GM12878 (cell line): ENCODE measurements at regions not wholly inside any gene's neighbourhood (a gene's known extent, or its start where the extent isn't known, plus 50 kb on each side); places are given as distances from the start of the nearest gene placed in this dataset.

Experiments
- ATAC-seq: fragments of 200-7000 bp; cut with Tn5 transposase; 3 replicates; pipeline ENCODE4 v1.9.1; 2020; ENCODE audit warnings: mild to moderate bottlenecking, moderate library complexity
- BruUV-seq: library from RNA; stranded (reverse); fragments of 400-500 nt; replicated peaks from 2 replicates; lab custom pipeline; 2021; lab: Mats Ljungman, UMichigan
- CTCF ChIA-PET: fragments of 300-600 bp; sonication (Branson Sonifier 250); formaldehyde crosslinking; extraction: SDS; loops from one replicate; lab custom pipeline; 2021; ENCODE audit warnings: inconsistent platforms; lab: Yijun Ruan, JAX
- POLR2A ChIA-PET: fragments of 350-600 bp; formaldehyde crosslinking; extraction: SDS; loops from one replicate; lab custom pipeline; 2021; ENCODE audit warnings: inconsistent platforms; lab: Charles Lee
- RAD21 ChIA-PET: fragments of 300-600 bp; sonication (Branson Sonifier 250); formaldehyde crosslinking; loops from one replicate; lab custom pipeline; 2023; ENCODE audit warnings: antibody characterized with exemption; ENCODE audit not compliant: unreplicated experiment; lab: Charles Lee
- SMC1A ChIA-PET: fragments of 300-600 bp; sonication (Branson Sonifier 250); formaldehyde crosslinking; loops from one replicate; lab custom pipeline; 2023; ENCODE audit not compliant: unreplicated experiment, uncharacterized antibody; lab: Charles Lee
- DNase-seq: peaks from one replicate; pipeline ENCODE4 v3.0.0-alpha.2; 2011; ENCODE audit warnings: low read depth, low spot score
- FAIRE-seq: peaks from 3 replicates; lab custom pipeline; 2011; peaks lifted over from hg19 to GRCh38; lab: Jason Lieb, UNC
- H2AFZ ChIP-seq: 2 replicates; pipeline ENCODE4 v1.6.0; 2011; ENCODE audit warnings: low read depth, low read length, control low read depth; ENCODE audit not compliant: control insufficient read depth
- H3K27ac ChIP-seq: 2 replicates; pipeline ENCODE4 v1.5.1; 2011; ENCODE audit warnings: control low read depth; ENCODE audit not compliant: control insufficient read depth, insufficient read depth
- H3K27me3 ChIP-seq, 2 experiments: replicated peaks in 1 of 2; 2 replicates each; pipeline versions ENCODE4 v1.6.0 to v1.6.1; 2011; ENCODE audit warnings: low read length in 1 of 2; ENCODE audit not compliant: control insufficient read depth in 2 of 2, insufficient read depth in 2 of 2
- H3K36me3 ChIP-seq, 2 experiments: 2 replicates each; pipeline ENCODE4 v1.5.1; 2011; ENCODE audit warnings: low read length in 1 of 2; ENCODE audit not compliant: control insufficient read depth in 2 of 2, insufficient read depth in 2 of 2
- H3K4me1 ChIP-seq: 2 replicates; pipeline ENCODE4 v1.6.1; 2011; ENCODE audit warnings: mild to moderate bottlenecking, low read length, moderate library complexity, mixed read lengths; ENCODE audit not compliant: control insufficient read depth, insufficient read depth
- H3K4me2 ChIP-seq: 2 replicates; pipeline ENCODE4 v1.6.0; 2011; ENCODE audit warnings: control low read depth; ENCODE audit not compliant: control insufficient read depth, insufficient read depth
- H3K4me3 ChIP-seq: fragments of 200-600 bp; sonication (generic); 2 replicates; pipeline ENCODE4 v1.5.1; 2016
- H3K79me2 ChIP-seq: 2 replicates; pipeline ENCODE4 v1.6.0; 2011; ENCODE audit warnings: low read length; ENCODE audit not compliant: control insufficient read depth, insufficient read depth
- H3K9ac ChIP-seq: 2 replicates; pipeline ENCODE4 v1.8.0; 2011; ENCODE audit warnings: low read length, control low read depth, mixed read lengths; ENCODE audit not compliant: control insufficient read depth, insufficient read depth
- H3K9me3 ChIP-seq: replicated peaks from 3 replicates; pipeline ENCODE4 v1.5.1; 2011; ENCODE audit warnings: mild to moderate bottlenecking, low read length; ENCODE audit not compliant: control insufficient read depth, insufficient read depth
- H4K20me1 ChIP-seq: 2 replicates; pipeline ENCODE4 v1.6.0; 2011; ENCODE audit not compliant: control insufficient read depth, insufficient read depth
- BACH1 ChIP-seq: fragments of 450-650 bp; IDR thresholded peaks from 2 replicates; pipeline ENCODE4 v1.6.1; 2017; ENCODE audit warnings: mild to moderate bottlenecking, borderline replicate concordance
- BMI1 ChIP-seq: fragments of 450-650 bp; IDR thresholded peaks from 2 replicates; pipeline ENCODE4 v1.6.1; 2016; ENCODE audit warnings: mild to moderate bottlenecking, moderate library complexity, borderline replicate concordance
- CBFB ChIP-seq: IDR thresholded peaks from 2 replicates; pipeline ENCODE4 v1.6.1; 2016; ENCODE audit warnings: antibody characterized with exemption, low read depth
- CHD1 ChIP-seq: IDR thresholded peaks from 2 replicates; pipeline ENCODE4 v1.6.1; 2012; ENCODE audit warnings: low read depth, low read length, improper control_type of control experiment
- DPF2 ChIP-seq: fragments of 450-650 bp; IDR thresholded peaks from 2 replicates; pipeline ENCODE4 v1.6.1; 2017; ENCODE audit warnings: mild to moderate bottlenecking
- EP300 ChIP-seq, 2 experiments: fragments of 150-350 bp in 1 of 2; IDR thresholded peaks; 2 replicates each; pipeline ENCODE4 v1.6.1; 2011 to 2012; ENCODE audit warnings: low read depth in 2 of 2, low read length in 2 of 2, borderline replicate concordance in 1 of 2, improper control_type of control experiment in 1 of 2, inconsistent platforms in 1 of 2; ENCODE audit not compliant: control insufficient read depth in 1 of 2
- IKZF2 ChIP-seq, 2 experiments: fragments of 450-650 bp; IDR thresholded peaks; 2 replicates each; pipeline ENCODE4 v1.6.1; 2017; ENCODE audit warnings: mild to moderate bottlenecking in 2 of 2, moderate library complexity in 2 of 2
- IRF4 ChIP-seq: IDR thresholded peaks from 2 replicates; pipeline ENCODE4 v1.6.1; 2011; ENCODE audit warnings: low read depth, low read length
- MXI1 ChIP-seq: fragments of 150-350 bp; IDR thresholded peaks from 2 replicates; pipeline ENCODE4 v1.6.1; 2011; ENCODE audit warnings: low read depth, mild to moderate bottlenecking, inconsistent platforms, low read length, improper control_type of control experiment
- RELA ChIP-seq: fragments of 450-650 bp; IDR thresholded peaks from 2 replicates; pipeline ENCODE4 v1.8.0; 2014; ENCODE audit warnings: borderline replicate concordance; ENCODE audit not compliant: partially characterized antibody
- SMARCA5 ChIP-seq: fragments of 450-650 bp; IDR thresholded peaks from 2 replicates; pipeline ENCODE4 v1.6.1; 2017; ENCODE audit warnings: mild to moderate bottlenecking
- SUPT20H ChIP-seq: IDR thresholded peaks from 2 replicates; pipeline ENCODE4 v1.6.1; 2011; ENCODE audit warnings: low read depth, mild to moderate bottlenecking, low read length, moderate library complexity, borderline replicate concordance; ENCODE audit not compliant: control insufficient read depth
- WGBS: methylation state at CpG from one replicate; pipeline ENCODE4 v1.1.6; 2016; ENCODE audit warnings: low lambda C conversion rate; ENCODE audit not compliant: insufficient replicate concordance, insufficient coverage; ENCODE audit errors: missing lambda C conversion rate; 5-methylcytosine and 5-hydroxymethylcytosine counted together
- in situ Hi-C: fragments of 300-500 bp; cut with MboI; formaldehyde crosslinking; loops from 9 replicates; pipeline ENCODE4 v1.14.3; 2018; ENCODE audit warnings: mixed read lengths
- intact Hi-C: fragments of 100-400 bp; cut with micrococcal nuclease; formaldehyde crosslinking; loops from one replicate; pipeline ENCODE4 v1.14.2; 2022; ENCODE audit not compliant: unreplicated experiment
- TF ChIP-seq, protein P1 (sequence below): IDR thresholded peaks from 2 replicates; pipeline ENCODE4 v1.6.1; 2012; ENCODE audit warnings: improper control_type of control experiment, low read depth, low read length; ENCODE audit not compliant: insufficient replicate concordance

GRCh38 chr19:31432201-31432810, 83.1 kb upstream of the TSHZ3 start:
- CTCF ChIA-PET, result no interaction called here
- FAIRE-seq, result no peak
- intact Hi-C loops (no loop called here), in situ Hi-C loops (no loop called here)
- POLR2A ChIA-PET, result no interaction called here
- Histone ChIP-seq H2AFZ (no peak overlapping the region), H3K9ac (no peak overlapping the region), H3K79me2 (no peaks in the 10 kb centered on the region), H3K4me1 (no peaks in the 10 kb centered on the region), H3K4me2 (no peak overlapping the region), H4K20me1 (no peaks in the 10 kb centered on the region), H3K4me3 (no peak overlapping the region), H3K9me3 (no peaks in the 10 kb centered on the region; the same call in 1 of the 3 replicates)
- WGBS, result 17% methylated on average over 8 of the region's 8 CpGs
- RAD21 ChIA-PET, result no interaction called here
- no peak for TF ChIP-seq BACH1
- no peak for TF ChIP-seq IKZF2 (IDR thresholded peaks at IDR 0.05)
- TF ChIP-seq MXI1, result no peak
- no peak for TF ChIP-seq IRF4
- TF ChIP-seq RELA, result no peak
- TF ChIP-seq EP300 (IDR thresholded peaks at IDR 0.05; ENCODE audit: borderline replicate concordance in 1 of 2, control insufficient read depth in 1 of 2, low read depth in 2 of 2, low read length in 2 of 2), result no peak
- TF ChIP-seq SMARCA5, result no peak
- TF ChIP-seq, protein P1, sequence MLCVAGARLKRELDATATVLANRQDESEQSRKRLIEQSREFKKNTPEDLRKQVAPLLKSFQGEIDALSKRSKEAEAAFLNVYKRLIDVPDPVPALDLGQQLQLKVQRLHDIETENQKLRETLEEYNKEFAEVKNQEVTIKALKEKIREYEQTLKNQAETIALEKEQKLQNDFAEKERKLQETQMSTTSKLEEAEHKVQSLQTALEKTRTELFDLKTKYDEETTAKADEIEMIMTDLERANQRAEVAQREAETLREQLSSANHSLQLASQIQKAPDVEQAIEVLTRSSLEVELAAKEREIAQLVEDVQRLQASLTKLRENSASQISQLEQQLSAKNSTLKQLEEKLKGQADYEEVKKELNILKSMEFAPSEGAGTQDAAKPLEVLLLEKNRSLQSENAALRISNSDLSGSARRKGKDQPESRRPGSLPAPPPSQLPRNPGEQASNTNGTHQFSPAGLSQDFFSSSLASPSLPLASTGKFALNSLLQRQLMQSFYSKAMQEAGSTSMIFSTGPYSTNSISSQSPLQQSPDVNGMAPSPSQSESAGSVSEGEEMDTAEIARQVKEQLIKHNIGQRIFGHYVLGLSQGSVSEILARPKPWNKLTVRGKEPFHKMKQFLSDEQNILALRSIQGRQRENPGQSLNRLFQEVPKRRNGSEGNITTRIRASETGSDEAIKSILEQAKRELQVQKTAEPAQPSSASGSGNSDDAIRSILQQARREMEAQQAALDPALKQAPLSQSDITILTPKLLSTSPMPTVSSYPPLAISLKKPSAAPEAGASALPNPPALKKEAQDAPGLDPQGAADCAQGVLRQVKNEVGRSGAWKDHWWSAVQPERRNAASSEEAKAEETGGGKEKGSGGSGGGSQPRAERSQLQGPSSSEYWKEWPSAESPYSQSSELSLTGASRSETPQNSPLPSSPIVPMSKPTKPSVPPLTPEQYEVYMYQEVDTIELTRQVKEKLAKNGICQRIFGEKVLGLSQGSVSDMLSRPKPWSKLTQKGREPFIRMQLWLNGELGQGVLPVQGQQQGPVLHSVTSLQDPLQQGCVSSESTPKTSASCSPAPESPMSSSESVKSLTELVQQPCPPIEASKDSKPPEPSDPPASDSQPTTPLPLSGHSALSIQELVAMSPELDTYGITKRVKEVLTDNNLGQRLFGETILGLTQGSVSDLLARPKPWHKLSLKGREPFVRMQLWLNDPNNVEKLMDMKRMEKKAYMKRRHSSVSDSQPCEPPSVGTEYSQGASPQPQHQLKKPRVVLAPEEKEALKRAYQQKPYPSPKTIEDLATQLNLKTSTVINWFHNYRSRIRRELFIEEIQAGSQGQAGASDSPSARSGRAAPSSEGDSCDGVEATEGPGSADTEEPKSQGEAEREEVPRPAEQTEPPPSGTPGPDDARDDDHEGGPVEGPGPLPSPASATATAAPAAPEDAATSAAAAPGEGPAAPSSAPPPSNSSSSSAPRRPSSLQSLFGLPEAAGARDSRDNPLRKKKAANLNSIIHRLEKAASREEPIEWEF, result no peak
- no peak for TF ChIP-seq CHD1
- TF ChIP-seq BMI1, result no peak
- no peak for TF ChIP-seq DPF2
- TF ChIP-seq SUPT20H, result no peak
- TF ChIP-seq CBFB, result no peak
- TF ChIP-seq, all 136 proteins: peak for 0
- no TSS peak for BruUV-seq
- H3K36me3 ChIP-seq, result no peaks in the 10 kb centered on the region
- H3K27me3 ChIP-seq, result no peaks in the 10 kb centered on the region
- ATAC-seq, result no peak
- DNase-seq, result no peak
- SMC1A ChIA-PET, result no interaction called here
- H3K27ac ChIP-seq, result no peak overlapping the region
